Tibial artery (tissue), 4 donors: ENCODE measurements at regions not wholly inside any gene's neighbourhood (a gene's known extent, or its start where the extent isn't known, plus 50 kb on each side); places are given as distances from the start of the nearest gene placed in this dataset.

ENCODE experiments used
- DNase-seq, 2 donors: peaks; one replicate each; pipeline ENCODE4 v3.0.0-alpha.2; 2019
- H3K27ac ChIP-seq, 2 donors: fragments of 200-600 bp; sonication (generic) in 1 of 2; 1 replicate in 1 of 2; 2 replicates in 1 of 2; pipeline ENCODE4 v1.5.1; 2018 to 2019; ENCODE audit warnings: mild to moderate bottlenecking in 1 of 2
- H3K27me3 ChIP-seq, 2 donors: fragments of 200-600 bp; sonication (generic) in 1 of 2; one replicate each; pipeline versions ENCODE4 v1.5.1 to v1.6.0; 2016 to 2019
- H3K36me3 ChIP-seq, 3 donors: fragments of 200-600 bp; sonication (generic) in 2 of 3; one replicate each; pipeline ENCODE4 v1.5.1; 2016 to 2019; ENCODE audit warnings: mild to moderate bottlenecking in 2 of 3
- H3K4me1 ChIP-seq, 4 donors: fragments of 200-600 bp; sonication (generic) in 2 of 4; 1 replicate in 3 of 4; 2 replicates in 1 of 4; pipeline ENCODE4 v1.5.1; 2016 to 2019
- H3K4me3 ChIP-seq, 2 donors: fragments of 200-600 bp; sonication (generic) in 1 of 2; 1 replicate in 1 of 2; 2 replicates in 1 of 2; pipeline ENCODE4 v1.5.1; 2018 to 2019; ENCODE audit warnings: mild to moderate bottlenecking in 2 of 2
- H3K9me3 ChIP-seq, 3 donors: fragments of 200-600 bp; sonication (generic) in 1 of 3; one replicate each; pipeline ENCODE4 v1.5.1; 2016 to 2019
- intact Hi-C: fragments of 100-400 bp; cut with DNase I; formaldehyde crosslinking; loops from one replicate; pipeline ENCODE4 v1.15.0; 2023; ENCODE audit warnings: low total_unique reads
- TF ChIP-seq, protein P1 (sequence below), 2 experiments: fragments of 200-600 bp in 1 of 2; fragments of 450-650 bp in 1 of 2; IDR thresholded peaks; one replicate each; pipeline ENCODE4 v1.5.1; 2017 to 2019; ENCODE audit warnings: antibody characterized with exemption in 2 of 2, mild to moderate bottlenecking in 1 of 2, moderate library complexity in 1 of 2

DNA sequence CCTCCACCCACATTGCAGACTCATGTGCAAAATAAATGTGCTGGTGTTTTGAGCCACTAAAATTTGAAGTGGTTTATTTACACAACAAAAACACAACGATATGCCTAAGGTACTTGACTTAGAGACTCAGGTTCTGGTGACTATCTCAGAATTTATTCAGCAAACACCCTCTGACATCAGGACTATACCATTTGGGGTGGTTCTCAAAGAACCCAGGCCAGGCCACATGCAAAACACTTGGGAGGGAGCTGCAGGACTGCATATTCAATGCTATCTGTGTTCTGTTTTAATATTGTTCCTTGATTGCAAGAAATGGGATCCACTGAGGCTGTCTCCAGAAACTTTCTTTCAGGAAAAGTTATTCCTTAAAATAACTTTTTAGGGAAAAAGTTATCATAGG, 91.6 kb downstream of the LINC00237 start:
- H3K27me3 ChIP-seq, result peaks cover 0 to 7% of the 10 kb centered on the region in 2 donors
- no peak for DNase-seq
- H3K4me3 ChIP-seq, result no peak overlapping the region
- H3K9me3 ChIP-seq, result no peaks in the 10 kb centered on the region
- H3K27ac ChIP-seq, result no peak overlapping the region
- TF ChIP-seq, protein P1, sequence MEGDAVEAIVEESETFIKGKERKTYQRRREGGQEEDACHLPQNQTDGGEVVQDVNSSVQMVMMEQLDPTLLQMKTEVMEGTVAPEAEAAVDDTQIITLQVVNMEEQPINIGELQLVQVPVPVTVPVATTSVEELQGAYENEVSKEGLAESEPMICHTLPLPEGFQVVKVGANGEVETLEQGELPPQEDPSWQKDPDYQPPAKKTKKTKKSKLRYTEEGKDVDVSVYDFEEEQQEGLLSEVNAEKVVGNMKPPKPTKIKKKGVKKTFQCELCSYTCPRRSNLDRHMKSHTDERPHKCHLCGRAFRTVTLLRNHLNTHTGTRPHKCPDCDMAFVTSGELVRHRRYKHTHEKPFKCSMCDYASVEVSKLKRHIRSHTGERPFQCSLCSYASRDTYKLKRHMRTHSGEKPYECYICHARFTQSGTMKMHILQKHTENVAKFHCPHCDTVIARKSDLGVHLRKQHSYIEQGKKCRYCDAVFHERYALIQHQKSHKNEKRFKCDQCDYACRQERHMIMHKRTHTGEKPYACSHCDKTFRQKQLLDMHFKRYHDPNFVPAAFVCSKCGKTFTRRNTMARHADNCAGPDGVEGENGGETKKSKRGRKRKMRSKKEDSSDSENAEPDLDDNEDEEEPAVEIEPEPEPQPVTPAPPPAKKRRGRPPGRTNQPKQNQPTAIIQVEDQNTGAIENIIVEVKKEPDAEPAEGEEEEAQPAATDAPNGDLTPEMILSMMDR (IDR thresholded peaks at IDR 0.05), result no peak
- H3K4me1 ChIP-seq, result no peaks in the 10 kb centered on the region
- intact Hi-C loops, result no loop called here
- no peaks in the 10 kb centered on the region for H3K36me3 ChIP-seq

DNA sequence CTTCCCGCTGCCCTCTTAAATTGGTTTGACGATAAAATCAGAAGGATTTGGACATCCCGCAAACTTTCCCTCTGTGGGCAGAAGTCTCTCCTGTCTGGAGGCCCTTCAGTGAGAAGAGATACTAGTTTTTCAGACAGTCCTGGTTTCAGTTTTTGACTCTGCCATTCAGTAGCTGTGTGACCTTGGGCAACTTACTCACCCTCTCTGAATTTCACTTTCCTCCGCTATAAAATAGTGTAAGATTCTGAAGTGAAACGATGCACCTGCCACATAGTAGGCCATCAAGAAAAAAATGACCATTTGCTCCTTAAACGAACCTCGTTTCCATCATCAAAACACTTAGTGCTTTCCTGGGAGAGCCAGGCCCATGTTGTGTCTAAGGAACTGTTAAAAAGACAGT, 97.2 kb downstream of the LINC00237 start:
- Histone ChIP-seq H3K27ac (no peak overlapping the region), H3K4me3 (no peak overlapping the region), H3K27me3 (no peaks in the 10 kb centered on the region), H3K9me3 (no peaks in the 10 kb centered on the region), H3K36me3 (no peaks in the 10 kb centered on the region), H3K4me1 (no peaks in the 10 kb centered on the region)
- intact Hi-C loops, result no loop called here
- DNase-seq, result no peak
- TF ChIP-seq, protein P1 (IDR thresholded peaks at IDR 0.05), result no peak

DNA sequence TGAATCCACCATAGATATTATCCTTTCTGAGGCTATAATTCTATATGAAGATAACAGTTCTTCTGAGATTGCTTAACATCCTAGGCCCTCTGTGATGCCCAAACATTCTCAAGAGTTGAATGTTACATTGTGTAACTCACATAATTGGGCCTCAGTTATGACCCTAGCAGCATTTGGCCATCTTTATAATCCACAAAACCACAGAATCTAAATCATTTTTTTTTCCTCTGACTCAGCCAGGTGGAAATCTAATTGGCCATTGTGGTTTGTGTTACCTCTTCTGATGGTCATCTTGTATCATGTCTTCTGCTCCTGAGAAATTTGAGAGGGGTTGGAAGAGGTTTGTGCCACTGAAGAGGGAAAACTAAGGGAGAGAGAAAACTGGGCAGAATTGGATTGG, 99.5 kb downstream of the LINC00237 start:
- intact Hi-C loops, result no loop called here
- no peaks in the 10 kb centered on the region for H3K9me3 ChIP-seq
- no peaks in the 10 kb centered on the region for H3K36me3 ChIP-seq
- no peak for DNase-seq
- no peak overlapping the region for H3K4me3 ChIP-seq
- no peak overlapping the region for H3K27ac ChIP-seq
- TF ChIP-seq, protein P1 (IDR thresholded peaks at IDR 0.05), result no peak
- H3K4me1 ChIP-seq, result no peaks in the 10 kb centered on the region
- no peaks in the 10 kb centered on the region for H3K27me3 ChIP-seq

DNA sequence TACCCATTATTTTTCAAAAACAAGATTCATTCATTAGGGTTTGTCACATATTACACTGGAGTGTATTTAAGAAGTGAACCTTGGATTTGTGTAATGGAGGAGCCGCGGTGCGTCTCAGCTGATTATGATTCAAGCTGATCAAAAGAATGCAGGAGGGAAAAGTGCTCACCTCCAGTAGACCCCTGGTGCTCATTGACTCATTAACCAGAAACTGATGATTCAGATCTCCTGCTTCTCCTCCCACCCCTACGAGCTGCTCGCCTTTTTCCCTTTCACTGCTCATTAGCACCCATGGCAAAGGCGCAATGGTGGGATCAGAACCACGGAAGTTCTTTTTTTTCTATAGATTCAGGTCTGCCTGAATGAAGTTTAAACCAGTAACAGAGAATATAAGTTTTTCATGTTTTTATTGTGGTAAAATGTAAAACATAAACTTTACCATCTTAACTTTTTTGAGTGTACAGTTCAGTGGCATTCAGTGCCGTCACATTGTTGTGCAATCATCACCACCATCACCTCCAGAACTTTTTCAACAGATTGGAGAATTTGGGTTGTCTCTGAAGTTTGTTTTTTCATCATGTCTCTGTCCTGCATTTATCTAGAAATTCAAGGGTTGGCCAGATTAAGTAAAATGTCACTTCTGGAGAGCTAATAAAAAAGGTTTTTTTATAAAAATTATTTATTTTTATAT, 101.6 kb downstream of the LINC00237 start:
- Histone ChIP-seq H3K4me3 (no peak overlapping the region), H3K4me1 (no peaks in the 10 kb centered on the region), H3K9me3 (no peaks in the 10 kb centered on the region), H3K27me3 (no peaks in the 10 kb centered on the region), H3K27ac (no peak overlapping the region), H3K36me3 (no peaks in the 10 kb centered on the region)
- TF ChIP-seq, protein P1 (IDR thresholded peaks at IDR 0.05), result no peak
- no peak for DNase-seq
- intact Hi-C loops, result no loop called here

DNA sequence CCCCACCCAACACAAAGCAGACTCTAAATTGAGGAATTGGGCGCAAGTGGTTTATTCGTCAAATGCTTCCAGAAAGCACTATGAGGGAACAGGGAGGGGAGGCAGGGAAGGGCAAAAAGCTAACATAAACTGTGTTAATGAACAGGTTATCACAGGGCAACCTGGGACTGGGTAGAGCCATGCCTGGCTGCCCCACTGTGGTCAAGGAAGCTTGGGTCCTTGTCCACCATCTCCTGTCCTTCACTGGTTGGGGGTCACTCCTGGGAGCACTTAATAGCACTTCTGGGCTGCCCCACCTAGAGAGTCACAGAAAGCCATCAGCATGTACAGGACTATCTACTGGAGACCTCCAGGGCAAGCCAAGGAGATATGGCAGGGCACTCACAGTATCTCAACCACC, 102.3 kb downstream of the LINC00237 start:
- Histone ChIP-seq H3K9me3 (no peaks in the 10 kb centered on the region), H3K4me3 (no peak overlapping the region), H3K4me1 (no peaks in the 10 kb centered on the region), H3K27me3 (no peaks in the 10 kb centered on the region), H3K36me3 (no peaks in the 10 kb centered on the region), H3K27ac (no peak overlapping the region)
- intact Hi-C loops, result no loop called here
- no peak for DNase-seq
- TF ChIP-seq, protein P1 (IDR thresholded peaks at IDR 0.05), result no peak

DNA sequence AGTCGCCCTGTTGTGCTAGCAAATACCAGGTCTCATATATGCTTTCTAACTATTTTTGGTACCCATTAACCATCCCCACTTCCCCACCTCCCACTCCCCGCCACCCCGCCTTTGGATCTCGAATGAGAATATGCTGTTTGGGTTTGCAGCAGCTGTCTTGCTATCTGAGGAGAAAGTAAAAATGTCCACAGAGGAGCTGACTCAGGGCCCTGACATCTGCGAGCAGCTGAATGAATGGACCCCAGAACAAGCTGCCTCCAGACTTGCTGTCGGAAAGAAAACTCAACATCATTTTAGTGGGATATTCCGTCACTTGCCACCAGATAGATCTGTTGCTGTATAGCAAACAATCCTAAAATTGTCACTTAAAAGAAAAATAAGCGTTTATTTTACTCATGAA, 103.7 kb downstream of the LINC00237 start:
- DNase-seq, result no peak
- Histone ChIP-seq H3K27ac (no peak overlapping the region), H3K4me3 (no peak overlapping the region), H3K36me3 (no peaks in the 10 kb centered on the region), H3K9me3 (no peaks in the 10 kb centered on the region), H3K27me3 (no peaks in the 10 kb centered on the region), H3K4me1 (no peaks in the 10 kb centered on the region)
- TF ChIP-seq, protein P1 (IDR thresholded peaks at IDR 0.05), result no peak
- intact Hi-C loops, result no loop called here
